Coronary artery (tissue), 2 donors: ENCODE measurements at regions not wholly inside any gene's neighbourhood (a gene's known extent, or its start where the extent isn't known, plus 50 kb on each side); places are given as distances from the start of the nearest gene placed in this dataset.

ENCODE experiments used
- DNase-seq: peaks from one replicate; pipeline ENCODE4 v3.0.0-alpha.2; 2017; ENCODE audit warnings: low spot score
- H3K27ac ChIP-seq, 2 donors: fragments of 200-600 bp; sonication (generic); one replicate each; pipeline ENCODE4 v1.5.1; 2016 to 2019
- H3K4me3 ChIP-seq: fragments of 200-600 bp; sonication (generic); 2 replicates; pipeline ENCODE4 v1.5.1; 2016; ENCODE audit warnings: mild to moderate bottlenecking, moderate library complexity
- CTCF ChIP-seq: fragments of 200-600 bp; sonication (generic); IDR thresholded peaks from one replicate; pipeline ENCODE4 v1.5.1; 2019; ENCODE audit warnings: antibody characterized with exemption

DNA sequence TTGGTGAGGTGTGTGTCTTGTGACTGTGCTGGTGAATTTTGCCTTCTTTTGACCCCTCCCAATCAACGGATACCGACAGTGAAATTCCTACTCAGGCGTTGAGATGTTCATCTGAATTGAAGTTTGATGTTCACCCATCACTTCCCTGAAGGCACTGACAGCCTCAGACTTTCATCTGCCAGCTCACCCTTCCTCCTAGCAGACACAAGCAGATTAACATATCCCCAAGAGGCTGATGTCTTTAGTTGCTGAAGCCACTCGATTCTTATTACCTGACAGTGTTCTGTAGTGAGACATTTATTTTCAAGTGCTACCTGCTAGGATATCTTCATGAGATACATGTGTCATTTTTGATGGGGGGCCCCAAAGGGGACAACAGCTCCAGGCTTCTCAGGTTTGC is 1330.1 kb upstream of the PIK3C3 start:
- no peak for DNase-seq
- Histone ChIP-seq H3K27ac (no peak overlapping the region), H3K4me3 (no peak overlapping the region)
- TF ChIP-seq CTCF, result no peak

DNA sequence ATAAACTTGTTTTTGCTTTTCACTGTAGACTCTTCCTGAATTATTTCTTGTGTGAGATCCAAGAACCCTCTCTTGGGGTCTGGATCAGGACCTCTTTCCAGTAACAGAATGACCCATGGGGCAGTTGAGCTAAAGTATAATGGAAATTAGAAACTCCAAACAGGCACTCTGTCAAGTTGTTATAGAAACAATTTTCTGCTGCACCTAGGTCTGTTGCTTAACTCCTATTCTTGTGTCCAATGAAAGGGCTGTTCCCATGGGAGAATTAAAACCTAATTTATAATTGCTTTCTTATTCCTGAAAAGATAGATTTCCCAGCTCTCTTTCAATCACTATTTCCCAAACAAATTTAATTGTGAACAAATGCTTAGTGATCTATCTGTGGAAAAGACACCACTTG is 1341.3 kb upstream of the PIK3C3 start:
- no peak overlapping the region for H3K27ac ChIP-seq
- no peak for TF ChIP-seq CTCF
- H3K4me3 ChIP-seq, result no peak overlapping the region
- no peak for DNase-seq

DNA sequence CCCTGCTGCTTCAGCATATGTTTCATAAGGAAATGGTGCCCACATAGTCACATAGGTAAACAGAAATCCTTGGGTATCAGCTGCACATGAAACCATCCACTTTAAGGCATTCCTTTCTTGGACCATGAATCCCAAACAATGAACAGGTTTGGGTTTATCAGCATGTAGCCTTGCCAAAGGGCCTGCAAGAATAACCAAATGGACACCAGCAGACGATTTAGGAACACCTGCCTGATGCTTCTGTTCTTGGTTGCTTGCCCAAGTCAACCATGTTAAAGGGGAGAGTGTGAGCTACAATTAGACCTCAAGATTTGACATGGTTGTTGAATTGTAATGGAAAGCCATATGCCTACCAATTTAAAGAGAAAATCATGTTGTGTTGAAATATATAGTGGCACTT is 1342.7 kb upstream of the PIK3C3 start:
- DNase-seq, result no peak
- no peak overlapping the region for H3K27ac ChIP-seq
- no peak overlapping the region for H3K4me3 ChIP-seq
- TF ChIP-seq CTCF, result no peak

DNA sequence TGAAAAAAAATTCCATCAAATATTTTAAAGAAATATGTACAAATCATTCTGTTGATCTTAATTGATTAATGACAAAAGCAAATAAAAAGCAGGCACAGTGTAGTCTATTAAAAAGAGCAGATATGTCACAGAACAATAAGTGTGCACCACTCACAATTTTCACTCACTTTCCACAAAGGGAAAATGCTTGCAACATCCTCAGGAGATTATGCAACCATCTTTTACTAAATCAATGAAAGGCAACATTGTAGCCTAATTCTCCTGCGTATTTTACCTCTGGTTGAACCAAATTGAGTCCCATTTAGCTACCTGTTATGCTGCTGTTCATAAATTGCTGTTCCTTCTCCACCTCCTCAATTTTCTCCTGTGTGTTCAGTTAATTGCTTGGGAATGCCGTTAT is 1346.8 kb upstream of the PIK3C3 start:
- no peak overlapping the region for H3K27ac ChIP-seq
- no peak for TF ChIP-seq CTCF
- DNase-seq, result no peak
- H3K4me3 ChIP-seq, result no peak overlapping the region

DNA sequence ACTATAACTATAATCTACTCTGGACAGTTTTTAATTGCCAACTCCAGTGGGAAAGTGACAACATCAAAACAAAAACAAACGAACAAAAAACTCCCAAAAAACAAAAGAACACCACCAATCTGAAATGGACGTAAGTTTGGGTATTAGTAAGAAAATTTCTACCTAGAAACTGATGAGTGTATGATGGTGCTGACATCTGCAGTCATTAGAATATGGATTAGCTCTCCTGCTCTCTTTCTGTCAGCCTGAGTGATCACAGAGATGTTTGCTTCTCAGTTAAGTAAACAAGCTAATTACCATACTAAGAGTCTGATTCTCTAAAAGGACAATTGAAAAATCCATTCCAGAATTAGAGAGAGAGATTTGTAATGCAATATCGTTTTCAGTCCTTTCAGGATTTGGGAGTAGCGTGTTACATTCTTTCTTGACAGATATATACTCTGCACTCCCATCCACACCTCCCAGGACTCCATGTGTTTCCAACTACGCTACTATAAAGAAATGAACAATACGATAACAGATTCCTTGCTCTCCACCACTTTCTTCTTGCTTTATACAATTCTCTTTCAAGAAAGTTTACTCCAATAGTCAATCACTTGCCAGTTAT is 1347.4 kb upstream of the PIK3C3 start:
- no peak for DNase-seq
- no peak overlapping the region for H3K4me3 ChIP-seq
- TF ChIP-seq CTCF, result no peak
- H3K27ac ChIP-seq, result no peak overlapping the region

DNA sequence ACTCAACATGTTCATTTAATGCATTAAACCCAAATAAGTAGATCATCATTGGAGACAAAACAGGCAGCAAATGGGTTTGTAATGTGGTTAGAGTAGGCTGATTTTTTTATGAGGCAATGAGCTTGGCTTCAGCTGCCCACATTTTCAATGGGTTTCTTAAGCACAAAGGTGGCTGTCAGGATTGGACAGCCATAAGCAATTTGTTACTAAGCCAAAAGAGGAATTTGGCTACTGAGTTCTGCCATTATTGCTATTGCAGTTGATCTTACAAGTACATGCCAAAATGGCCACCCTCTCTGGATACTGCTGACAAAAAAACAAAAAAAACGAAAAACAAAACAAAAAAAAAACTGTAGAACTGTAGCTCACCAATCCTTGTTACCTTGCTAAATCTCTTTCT is 1348.0 kb upstream of the PIK3C3 start:
- H3K4me3 ChIP-seq, result no peak overlapping the region

More for the DNA sequence above, 1348.0 kb upstream of the PIK3C3 start:
- H3K27ac ChIP-seq, result no peak overlapping the region
- no peak for TF ChIP-seq CTCF
- no peak for DNase-seq
